DOHH2 (cell line): ENCODE measurements at regions not wholly inside any gene's neighbourhood (a gene's known extent, or its start where the extent isn't known, plus 50 kb on each side); places are given as distances from the start of the nearest gene placed in this dataset.

Experiments
- H3F3A ChIP-seq: fragments of 200-600 bp; sonication (generic), shearing (Covaris generic); 2 replicates; pipeline ENCODE4 v1.6.0; 2016; ENCODE audit warnings: antibody characterized with exemption, mild to moderate bottlenecking; ENCODE audit not compliant: control insufficient read depth, insufficient read depth
- H3K27ac ChIP-seq: fragments of 200-600 bp; sonication (generic); 2 replicates; pipeline ENCODE4 v1.5.1; 2014; ENCODE audit warnings: low read depth, mild to moderate bottlenecking, low read length, moderate library complexity
- H3K27me3 ChIP-seq: fragments of 200-600 bp; sonication (generic); 2 replicates; pipeline ENCODE4 v1.6.1; 2014; ENCODE audit warnings: mild to moderate bottlenecking, low read length, mixed read lengths; ENCODE audit not compliant: control insufficient read depth
- H3K36me3 ChIP-seq: fragments of 200-600 bp; sonication (generic); 2 replicates; pipeline ENCODE4 v1.6.1; 2014; ENCODE audit warnings: mild to moderate bottlenecking, low read length, moderate library complexity, mixed read lengths; ENCODE audit not compliant: control insufficient read depth
- H3K4me1 ChIP-seq: fragments of 200-600 bp; sonication (generic); 2 replicates; pipeline ENCODE4 v1.6.1; 2014; ENCODE audit warnings: mild to moderate bottlenecking, low read length, mixed read lengths; ENCODE audit not compliant: control insufficient read depth
- H3K4me2 ChIP-seq: fragments of 200-600 bp; sonication (generic); 2 replicates; pipeline ENCODE4 v1.6.0; 2014; ENCODE audit warnings: mild to moderate bottlenecking, low read length, moderate library complexity
- H3K4me3 ChIP-seq: fragments of 200-600 bp; sonication (generic); 2 replicates; pipeline ENCODE4 v1.5.1; 2014; ENCODE audit warnings: mild to moderate bottlenecking, low read length, mixed read lengths
- H3K79me2 ChIP-seq: fragments of 200-600 bp; sonication (generic); 2 replicates; pipeline ENCODE4 v1.6.1; 2014; ENCODE audit warnings: mild to moderate bottlenecking, low read length, mixed read lengths; ENCODE audit not compliant: control insufficient read depth
- H3K9me2 ChIP-seq: fragments of 200-600 bp; sonication (generic); replicated peaks from 2 replicates; pipeline ENCODE4 v1.6.1; 2014; ENCODE audit warnings: mild to moderate bottlenecking, low read length, mixed read lengths; ENCODE audit not compliant: control insufficient read depth
- H3K9me3 ChIP-seq: fragments of 200-600 bp; sonication (generic); 2 replicates; pipeline ENCODE4 v1.6.1; 2014; ENCODE audit warnings: antibody characterized with exemption, low read length, mixed read lengths; ENCODE audit not compliant: control insufficient read depth, insufficient read depth
- H4K20me1 ChIP-seq: fragments of 200-600 bp; sonication (generic); 2 replicates; pipeline ENCODE4 v1.6.0; 2014; ENCODE audit warnings: low read depth, mild to moderate bottlenecking, antibody characterized with exemption, low read length, moderate library complexity; ENCODE audit not compliant: control insufficient read depth, insufficient read depth
- EZH2phosphoT487 ChIP-seq: fragments of 200-600 bp; sonication (generic); IDR thresholded peaks from 2 replicates; pipeline ENCODE4 v1.6.1; 2017; ENCODE audit warnings: borderline replicate concordance, mild to moderate bottlenecking, antibody characterized with exemption, low read length, moderate library complexity, mixed read lengths
- TF ChIP-seq, protein P1 (sequence below): fragments of 200-600 bp; sonication (generic); IDR thresholded peaks from one replicate; pipeline ENCODE4 v1.5.1; 2014; ENCODE audit warnings: antibody characterized with exemption, mild to moderate bottlenecking, low read depth, low read length; ENCODE audit not compliant: poor library complexity, severe bottlenecking

DNA sequence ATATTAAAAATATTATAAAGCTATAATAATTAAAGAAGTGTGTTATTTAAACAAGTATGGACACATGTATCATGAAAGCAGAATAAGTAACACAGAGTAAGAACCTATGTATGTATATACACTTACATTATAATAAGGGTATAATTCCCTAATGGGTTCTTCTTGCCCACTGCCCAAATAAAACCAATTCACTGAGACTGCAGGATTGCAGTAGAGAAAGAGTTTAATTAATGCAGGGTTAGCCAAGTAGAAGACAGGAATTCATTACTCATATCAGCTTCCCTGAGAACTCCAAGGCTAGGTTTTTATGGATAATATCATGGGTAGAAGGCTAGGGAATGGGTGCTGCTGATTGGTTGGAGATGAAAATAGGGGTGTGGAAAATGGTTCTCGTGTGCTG is 53.8 kb upstream of the SAMD3 start:
- H4K20me1 ChIP-seq: no peaks in the 10 kb centered on the region
- H3K9me2 ChIP-seq: no peaks in the 10 kb centered on the region
- H3K4me2 ChIP-seq: no peak overlapping the region
- no peak for TF ChIP-seq EZH2phosphoT487
- TF ChIP-seq, protein P1, sequence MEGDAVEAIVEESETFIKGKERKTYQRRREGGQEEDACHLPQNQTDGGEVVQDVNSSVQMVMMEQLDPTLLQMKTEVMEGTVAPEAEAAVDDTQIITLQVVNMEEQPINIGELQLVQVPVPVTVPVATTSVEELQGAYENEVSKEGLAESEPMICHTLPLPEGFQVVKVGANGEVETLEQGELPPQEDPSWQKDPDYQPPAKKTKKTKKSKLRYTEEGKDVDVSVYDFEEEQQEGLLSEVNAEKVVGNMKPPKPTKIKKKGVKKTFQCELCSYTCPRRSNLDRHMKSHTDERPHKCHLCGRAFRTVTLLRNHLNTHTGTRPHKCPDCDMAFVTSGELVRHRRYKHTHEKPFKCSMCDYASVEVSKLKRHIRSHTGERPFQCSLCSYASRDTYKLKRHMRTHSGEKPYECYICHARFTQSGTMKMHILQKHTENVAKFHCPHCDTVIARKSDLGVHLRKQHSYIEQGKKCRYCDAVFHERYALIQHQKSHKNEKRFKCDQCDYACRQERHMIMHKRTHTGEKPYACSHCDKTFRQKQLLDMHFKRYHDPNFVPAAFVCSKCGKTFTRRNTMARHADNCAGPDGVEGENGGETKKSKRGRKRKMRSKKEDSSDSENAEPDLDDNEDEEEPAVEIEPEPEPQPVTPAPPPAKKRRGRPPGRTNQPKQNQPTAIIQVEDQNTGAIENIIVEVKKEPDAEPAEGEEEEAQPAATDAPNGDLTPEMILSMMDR: no peak
- H3K9me3 ChIP-seq: peaks cover 3% of the 10 kb centered on the region; the same call in 1 of the 2 replicates
- H3K4me3 ChIP-seq: no peak overlapping the region
- H3K27me3 ChIP-seq: no peaks in the 10 kb centered on the region
- H3F3A ChIP-seq: no peaks in the 10 kb centered on the region
- H3K27ac ChIP-seq: no peak overlapping the region
- H3K79me2 ChIP-seq: no peaks in the 10 kb centered on the region
- no peaks in the 10 kb centered on the region for H3K36me3 ChIP-seq
- no peaks in the 10 kb centered on the region for H3K4me1 ChIP-seq

DNA sequence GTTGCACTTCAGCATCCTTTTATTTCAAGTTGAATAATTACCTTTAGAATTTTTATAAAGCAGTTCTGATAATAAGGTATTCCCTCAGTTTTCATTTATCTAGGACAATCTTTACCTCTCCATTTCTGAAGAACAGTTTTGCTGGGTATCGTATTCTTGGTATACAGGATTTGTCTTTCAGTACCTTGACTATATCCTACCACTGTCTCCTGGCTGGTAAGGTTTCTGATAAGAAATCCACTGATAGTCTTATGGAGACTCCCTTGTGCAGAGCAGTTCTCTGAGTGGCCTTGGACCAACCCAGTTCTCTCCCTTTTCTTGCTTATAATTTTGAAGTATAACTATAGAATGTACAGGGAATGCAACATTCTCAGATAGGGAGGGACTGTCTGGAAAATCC is 51.3 kb upstream of the SAMD3 start:
- no peaks in the 10 kb centered on the region for H3K4me1 ChIP-seq
- no peak for TF ChIP-seq EZH2phosphoT487
- TF ChIP-seq, protein P1: no peak
- H4K20me1 ChIP-seq: no peaks in the 10 kb centered on the region
- no peaks in the 10 kb centered on the region for H3K9me2 ChIP-seq
- H3K4me3 ChIP-seq: no peak overlapping the region
- no peak overlapping the region for H3K27ac ChIP-seq
- H3K4me2 ChIP-seq: no peak overlapping the region
- H3K79me2 ChIP-seq: no peaks in the 10 kb centered on the region
- H3K27me3 ChIP-seq: no peaks in the 10 kb centered on the region
- no peaks in the 10 kb centered on the region for H3F3A ChIP-seq
- peaks cover 3% of the 10 kb centered on the region; the same call in 1 of the 2 replicates for H3K9me3 ChIP-seq
- H3K36me3 ChIP-seq: no peaks in the 10 kb centered on the region
